GM12878 (cell line): ENCODE measurements at regions not wholly inside any gene's neighbourhood (a gene's known extent, or its start where the extent isn't known, plus 50 kb on each side); places are given as distances from the start of the nearest gene placed in this dataset.

Experiments used
- ATAC-seq: fragments of 200-7000 bp; cut with Tn5 transposase; 3 replicates; pipeline ENCODE4 v1.9.1; 2020; ENCODE audit warnings: mild to moderate bottlenecking, moderate library complexity
- BruUV-seq: library from RNA; stranded (reverse); fragments of 400-500 nt; replicated peaks from 2 replicates; lab custom pipeline; 2021; lab: Mats Ljungman, UMichigan
- CTCF ChIA-PET: fragments of 300-600 bp; sonication (Branson Sonifier 250); formaldehyde crosslinking; extraction: SDS; loops from one replicate; lab custom pipeline; 2021; ENCODE audit warnings: inconsistent platforms; lab: Yijun Ruan, JAX
- POLR2A ChIA-PET: fragments of 350-600 bp; formaldehyde crosslinking; extraction: SDS; loops from one replicate; lab custom pipeline; 2021; ENCODE audit warnings: inconsistent platforms; lab: Charles Lee
- RAD21 ChIA-PET: fragments of 300-600 bp; sonication (Branson Sonifier 250); formaldehyde crosslinking; loops from one replicate; lab custom pipeline; 2023; ENCODE audit warnings: antibody characterized with exemption; ENCODE audit not compliant: unreplicated experiment; lab: Charles Lee
- SMC1A ChIA-PET: fragments of 300-600 bp; sonication (Branson Sonifier 250); formaldehyde crosslinking; loops from one replicate; lab custom pipeline; 2023; ENCODE audit not compliant: unreplicated experiment, uncharacterized antibody; lab: Charles Lee
- DNase-seq: peaks from one replicate; pipeline ENCODE4 v3.0.0-alpha.2; 2011; ENCODE audit warnings: low read depth, low spot score
- FAIRE-seq: peaks from 3 replicates; lab custom pipeline; 2011; peaks lifted over from hg19 to GRCh38; lab: Jason Lieb, UNC
- H2AFZ ChIP-seq: 2 replicates; pipeline ENCODE4 v1.6.0; 2011; ENCODE audit warnings: low read depth, low read length, control low read depth; ENCODE audit not compliant: control insufficient read depth
- H3K27ac ChIP-seq: 2 replicates; pipeline ENCODE4 v1.5.1; 2011; ENCODE audit warnings: control low read depth; ENCODE audit not compliant: control insufficient read depth, insufficient read depth
- H3K27me3 ChIP-seq, 2 experiments: replicated peaks in 1 of 2; 2 replicates each; pipeline versions ENCODE4 v1.6.0 to v1.6.1; 2011; ENCODE audit warnings: low read length in 1 of 2; ENCODE audit not compliant: control insufficient read depth in 2 of 2, insufficient read depth in 2 of 2
- H3K36me3 ChIP-seq, 2 experiments: 2 replicates each; pipeline ENCODE4 v1.5.1; 2011; ENCODE audit warnings: low read length in 1 of 2; ENCODE audit not compliant: control insufficient read depth in 2 of 2, insufficient read depth in 2 of 2
- H3K4me1 ChIP-seq: 2 replicates; pipeline ENCODE4 v1.6.1; 2011; ENCODE audit warnings: mild to moderate bottlenecking, low read length, moderate library complexity, mixed read lengths; ENCODE audit not compliant: control insufficient read depth, insufficient read depth
- H3K4me2 ChIP-seq: 2 replicates; pipeline ENCODE4 v1.6.0; 2011; ENCODE audit warnings: control low read depth; ENCODE audit not compliant: control insufficient read depth, insufficient read depth
- H3K4me3 ChIP-seq: fragments of 200-600 bp; sonication (generic); 2 replicates; pipeline ENCODE4 v1.5.1; 2016
- H3K79me2 ChIP-seq: 2 replicates; pipeline ENCODE4 v1.6.0; 2011; ENCODE audit warnings: low read length; ENCODE audit not compliant: control insufficient read depth, insufficient read depth
- H3K9ac ChIP-seq: 2 replicates; pipeline ENCODE4 v1.8.0; 2011; ENCODE audit warnings: low read length, control low read depth, mixed read lengths; ENCODE audit not compliant: control insufficient read depth, insufficient read depth
- H3K9me3 ChIP-seq: replicated peaks from 3 replicates; pipeline ENCODE4 v1.5.1; 2011; ENCODE audit warnings: mild to moderate bottlenecking, low read length; ENCODE audit not compliant: control insufficient read depth, insufficient read depth
- H4K20me1 ChIP-seq: 2 replicates; pipeline ENCODE4 v1.6.0; 2011; ENCODE audit not compliant: control insufficient read depth, insufficient read depth
- CBFB ChIP-seq: IDR thresholded peaks from 2 replicates; pipeline ENCODE4 v1.6.1; 2016; ENCODE audit warnings: antibody characterized with exemption, low read depth
- E2F4 ChIP-seq: IDR thresholded peaks from 2 replicates; pipeline ENCODE4 v1.6.1; 2012; ENCODE audit warnings: low read depth, low read length, improper control_type of control experiment
- EED ChIP-seq: sonication (generic); IDR thresholded peaks from 2 replicates; pipeline ENCODE4 v1.6.1; 2016; ENCODE audit warnings: antibody characterized with exemption, low read depth
- FOXM1 ChIP-seq: IDR thresholded peaks from 2 replicates; pipeline ENCODE4 v1.6.1; 2012; ENCODE audit warnings: low read depth, mild to moderate bottlenecking, inconsistent platforms, low read length, moderate library complexity
- GABPA ChIP-seq: IDR thresholded peaks from 2 replicates; pipeline ENCODE4 v1.6.1; 2014; ENCODE audit warnings: antibody characterized with exemption, low read depth, mild to moderate bottlenecking, inconsistent platforms
- HDAC6 ChIP-seq: fragments of 200-600 bp; sonication (generic); IDR thresholded peaks from one replicate; pipeline ENCODE4 v1.8.0; 2017; ENCODE audit warnings: antibody characterized with exemption; ENCODE audit not compliant: unreplicated experiment
- KAT2A ChIP-seq: conservative IDR thresholded peaks from 2 replicates; pipeline ENCODE4 v1.6.1; 2011; ENCODE audit warnings: low read depth, low read length; ENCODE audit not compliant: control insufficient read depth
- NBN ChIP-seq: fragments of 450-650 bp; IDR thresholded peaks from 2 replicates; pipeline ENCODE4 v1.6.1; 2016
- PAX8 ChIP-seq: fragments of 450-650 bp; IDR thresholded peaks from 2 replicates; pipeline ENCODE4 v1.6.1; 2017; ENCODE audit warnings: mild to moderate bottlenecking, moderate library complexity
- POLR2AphosphoS2 ChIP-seq: IDR thresholded peaks from 2 replicates; pipeline ENCODE4 v1.6.1; 2011; ENCODE audit warnings: low read depth, mild to moderate bottlenecking, low read length, improper control_type of control experiment, moderate library complexity
- RAD21 ChIP-seq: IDR thresholded peaks from 2 replicates; pipeline ENCODE4 v1.6.1; 2011; ENCODE audit warnings: mild to moderate bottlenecking, low read depth, low read length, moderate library complexity; ENCODE audit not compliant: insufficient read depth
- SKIL ChIP-seq: fragments of 450-650 bp; IDR thresholded peaks from 2 replicates; pipeline ENCODE4 v1.6.1; 2017; ENCODE audit warnings: mild to moderate bottlenecking, low read depth, inconsistent platforms; ENCODE audit not compliant: poor library complexity, severe bottlenecking
- SP1 ChIP-seq: IDR thresholded peaks from one replicate; pipeline ENCODE4 v1.6.1; 2011; ENCODE audit warnings: low read depth, low read length
- SREBF1 ChIP-seq: IDR thresholded peaks from 2 replicates; pipeline ENCODE4 v1.6.1; 2012; ENCODE audit warnings: mild to moderate bottlenecking, low read length
- TCF12 ChIP-seq: IDR thresholded peaks from 2 replicates; pipeline ENCODE4 v1.6.1; 2011; ENCODE audit warnings: low read depth, mild to moderate bottlenecking, low read length
- YY1 ChIP-seq: IDR thresholded peaks from 2 replicates; pipeline ENCODE4 v1.6.1; 2011; ENCODE audit warnings: low read depth, mild to moderate bottlenecking, low read length
- ZNF24 ChIP-seq: fragments of 450-650 bp; IDR thresholded peaks from 2 replicates; pipeline ENCODE4 v1.6.1; 2017; ENCODE audit warnings: antibody characterized with exemption, mild to moderate bottlenecking
- WGBS: methylation state at CpG from one replicate; pipeline ENCODE4 v1.1.6; 2016; ENCODE audit warnings: low lambda C conversion rate; ENCODE audit not compliant: insufficient replicate concordance, insufficient coverage; ENCODE audit errors: missing lambda C conversion rate; 5-methylcytosine and 5-hydroxymethylcytosine counted together
- in situ Hi-C: fragments of 300-500 bp; cut with MboI; formaldehyde crosslinking; loops from 9 replicates; pipeline ENCODE4 v1.14.3; 2018; ENCODE audit warnings: mixed read lengths
- intact Hi-C: fragments of 100-400 bp; cut with micrococcal nuclease; formaldehyde crosslinking; loops from one replicate; pipeline ENCODE4 v1.14.2; 2022; ENCODE audit not compliant: unreplicated experiment

GRCh38 chr2:144126302-144126701 lies 393.6 kb downstream of the ZEB2 start:
- ChIA-PET POLR2A (no interaction called here), RAD21 (no interaction called here), CTCF (interaction anchor here (0.6 to 1.2 kb wide), 2 partner anchors 20 to 273 kb away, joined by 3 to 4 read pairs; no protein-coding TSS in a partner anchor), SMC1A (no interaction called here)
- DNase-seq (no peak), FAIRE-seq (no peak), ATAC-seq (no peak)
- H3K36me3 ChIP-seq: no peaks in the 10 kb centered on the region
- intact Hi-C loops: no loop called here
- 100% methylated on average over 1 of the region's 1 CpG for WGBS
- no peak overlapping the region for H3K9ac ChIP-seq
- no peak overlapping the region for H3K4me2 ChIP-seq
- no peaks in the 10 kb centered on the region for H4K20me1 ChIP-seq
- H2AFZ ChIP-seq: no peak overlapping the region
- H3K27ac ChIP-seq: no peak overlapping the region
- no peaks in the 10 kb centered on the region for H3K9me3 ChIP-seq
- TF ChIP-seq PAX8 (no peak), NBN (no peak), YY1 (no peak), SREBF1 (no peak), RAD21 (no peak), CBFB (no peak), GABPA (no peak), SP1 (no peak), TCF12 (no peak), ZNF24 (no peak), EED (no peak), SKIL (no peak), HDAC6 (no peak), KAT2A (no peak), POLR2AphosphoS2 (no peak), FOXM1 (no peak), E2F4 (no peak)
- no peaks in the 10 kb centered on the region for H3K4me1 ChIP-seq
- H3K79me2 ChIP-seq: no peaks in the 10 kb centered on the region
- no peaks in the 10 kb centered on the region for H3K27me3 ChIP-seq
- no peak overlapping the region for H3K4me3 ChIP-seq
- in situ Hi-C loops: no loop called here
- BruUV-seq: no TSS peak
